Muscle of leg (tissue), 3 donors: ENCODE measurements at regions not wholly inside any gene's neighbourhood (a gene's known extent, or its start where the extent isn't known, plus 50 kb on each side); places are given as distances from the start of the nearest gene placed in this dataset.

Experiments used
- DNase-seq: peaks from one replicate; pipeline ENCODE4 v3.0.0; 2013
- H3K27ac ChIP-seq: one replicate; pipeline ENCODE4 v1.5.1; 2013; ENCODE audit warnings: mild to moderate bottlenecking, low read length, control low read depth
- H3K27me3 ChIP-seq: one replicate; pipeline ENCODE4 v1.6.1; 2013; ENCODE audit warnings: low read length; ENCODE audit not compliant: control insufficient read depth, insufficient read depth
- H3K36me3 ChIP-seq: one replicate; pipeline ENCODE4 v1.6.1; 2013; ENCODE audit warnings: low read length; ENCODE audit not compliant: control insufficient read depth, insufficient read depth
- H3K4me1 ChIP-seq: one replicate; pipeline ENCODE4 v1.6.1; 2013; ENCODE audit warnings: low read length; ENCODE audit not compliant: control insufficient read depth, insufficient read depth
- H3K4me3 ChIP-seq: one replicate; pipeline ENCODE4 v1.5.1; 2013; ENCODE audit warnings: low read length, control low read depth
- H3K9me3 ChIP-seq: replicated peaks from 2 replicates; pipeline ENCODE4 v1.6.1; 2013; ENCODE audit warnings: low read depth, low read length; ENCODE audit not compliant: control insufficient read depth
- WGBS: methylation state at CpG from one replicate; pipeline ENCODE4 v1.1.5; 2013; ENCODE audit warnings: missing lambda C conversion rate; ENCODE audit not compliant: insufficient coverage; 5-methylcytosine and 5-hydroxymethylcytosine counted together

DNA sequence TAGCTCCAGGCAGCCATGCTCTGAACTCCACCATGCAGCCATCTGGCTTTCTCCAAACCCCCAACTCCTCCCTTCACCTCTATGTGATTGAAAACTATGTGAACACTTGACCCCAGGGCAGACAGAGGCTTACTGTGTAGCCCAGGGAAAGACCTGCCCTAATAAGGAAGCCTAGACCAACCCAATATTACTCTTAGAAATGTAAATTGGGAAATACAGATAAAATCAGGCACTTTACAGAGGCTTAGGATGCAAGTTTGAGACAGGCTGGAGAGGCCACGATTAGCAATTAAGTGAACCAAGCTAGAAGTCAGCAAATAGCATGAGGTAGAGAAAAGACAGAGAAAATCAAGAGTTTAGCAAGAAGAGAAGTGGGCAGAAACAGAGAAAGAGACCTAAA is 141.7 kb upstream of the ABCA1 start:
- Histone ChIP-seq H3K4me1 (peaks cover 15% of the 10 kb centered on the region), H3K9me3 (peaks cover 3% of the 10 kb centered on the region), H3K27ac (no peak overlapping the region), H3K27me3 (no peaks in the 10 kb centered on the region), H3K36me3 (no peaks in the 10 kb centered on the region), H3K4me3 (no peak overlapping the region)
- DNase-seq: no peak
- WGBS: 83% methylated on average over 1 of the region's 1 CpG

DNA sequence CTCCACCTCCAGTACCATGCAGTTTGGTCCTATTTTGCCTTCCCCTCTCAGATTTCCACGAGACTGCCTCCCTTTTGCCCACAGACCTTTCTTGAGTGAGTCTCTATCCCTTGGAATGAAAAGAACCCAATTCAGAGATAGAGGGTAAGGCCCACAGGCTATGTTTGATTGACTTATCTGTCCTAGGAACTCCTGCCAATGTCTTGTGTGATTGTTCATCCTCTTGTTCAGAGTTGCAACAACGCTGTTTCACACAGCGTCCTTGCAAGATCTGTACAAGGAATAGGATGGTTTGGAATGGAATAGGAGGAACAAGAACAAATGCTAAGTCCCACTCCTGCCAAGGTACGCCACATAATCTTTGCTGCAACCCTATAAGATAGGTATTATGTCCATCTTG is 142.2 kb upstream of the ABCA1 start:
- Histone ChIP-seq H3K27me3 (no peaks in the 10 kb centered on the region), H3K4me3 (no peak overlapping the region), H3K4me1 (peaks cover 10% of the 10 kb centered on the region), H3K27ac (no peak overlapping the region), H3K9me3 (peaks cover 3% of the 10 kb centered on the region), H3K36me3 (no peaks in the 10 kb centered on the region)
- DNase-seq: no peak
- WGBS: 90% methylated on average over 2 of the region's 4 CpGs

DNA sequence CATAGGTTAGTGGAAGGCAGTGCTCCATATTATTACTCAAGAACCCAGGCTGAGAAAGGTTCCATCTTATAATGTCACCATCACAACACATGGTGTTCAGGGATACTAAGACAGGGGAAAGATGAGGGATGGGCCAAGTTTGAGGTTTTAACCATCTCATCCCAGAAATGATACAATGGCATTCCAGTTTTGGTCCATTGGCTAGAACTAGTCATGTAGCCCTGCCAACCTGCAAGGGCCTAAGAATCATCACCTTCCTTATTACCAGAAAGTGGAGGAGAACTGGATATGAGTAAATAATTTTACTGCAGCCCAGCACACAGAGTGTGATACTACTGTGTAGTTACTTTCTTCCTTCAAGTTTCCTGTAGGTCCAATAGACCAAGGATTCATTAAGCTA is 144.5 kb upstream of the ABCA1 start:
- H3K36me3 ChIP-seq: no peaks in the 10 kb centered on the region
- DNase-seq: no peak
- H3K9me3 ChIP-seq: peaks cover 3% of the 10 kb centered on the region
- no peaks in the 10 kb centered on the region for H3K27me3 ChIP-seq
- no peak overlapping the region for H3K4me3 ChIP-seq
- no peak overlapping the region for H3K27ac ChIP-seq
- H3K4me1 ChIP-seq: no peaks in the 10 kb centered on the region

DNA sequence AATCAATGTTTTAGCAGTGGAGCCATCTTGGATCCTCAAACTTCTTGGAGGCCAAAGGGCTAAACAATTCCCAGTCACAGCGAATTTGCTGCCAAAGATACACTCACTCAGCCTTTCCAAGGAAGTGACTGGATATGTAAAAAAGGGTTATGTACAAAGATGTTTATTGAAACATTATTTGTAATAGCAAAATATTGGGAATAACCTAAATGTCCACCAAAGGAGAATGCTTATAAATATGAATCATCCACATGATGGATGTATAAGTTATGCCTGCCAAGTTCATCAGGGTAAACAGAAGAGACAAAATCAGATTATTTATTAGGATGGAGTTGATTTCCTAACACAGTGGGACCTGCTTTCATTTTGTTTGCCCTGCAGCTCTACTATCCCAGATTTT is 145.2 kb upstream of the ABCA1 start:
- H3K27ac ChIP-seq: no peak overlapping the region
- WGBS: no CpG with 5 or more reads among the region's 1 CpG
- no peaks in the 10 kb centered on the region for H3K36me3 ChIP-seq
- no peaks in the 10 kb centered on the region for H3K9me3 ChIP-seq
- no peak overlapping the region for H3K4me3 ChIP-seq
- no peaks in the 10 kb centered on the region for H3K4me1 ChIP-seq
- DNase-seq: no peak
- no peaks in the 10 kb centered on the region for H3K27me3 ChIP-seq

DNA sequence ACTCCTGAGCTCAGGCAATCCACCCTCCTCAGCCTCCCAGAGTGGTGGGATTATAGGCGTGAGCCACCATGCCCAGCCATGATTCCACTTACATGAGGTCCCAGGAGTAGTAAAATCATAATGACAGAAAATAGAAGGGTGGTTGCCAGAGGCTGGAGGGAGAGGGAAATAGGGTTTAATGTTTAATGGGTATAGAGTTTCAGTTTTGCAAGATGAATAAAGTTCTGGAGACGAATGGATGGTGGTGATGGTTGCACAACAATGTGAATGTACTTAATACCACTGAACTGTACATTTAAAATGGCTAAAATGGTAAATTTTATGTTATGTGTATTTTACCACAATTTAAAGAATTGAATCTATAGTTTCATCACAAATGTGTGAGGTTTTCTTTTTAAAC is 146.5 kb upstream of the ABCA1 start:
- Histone ChIP-seq H3K27me3 (no peaks in the 10 kb centered on the region), H3K4me1 (no peaks in the 10 kb centered on the region), H3K27ac (no peak overlapping the region), H3K4me3 (no peak overlapping the region), H3K36me3 (no peaks in the 10 kb centered on the region), H3K9me3 (no peaks in the 10 kb centered on the region)
- DNase-seq: no peak
- WGBS: no CpG with 5 or more reads among the region's 2 CpGs

DNA sequence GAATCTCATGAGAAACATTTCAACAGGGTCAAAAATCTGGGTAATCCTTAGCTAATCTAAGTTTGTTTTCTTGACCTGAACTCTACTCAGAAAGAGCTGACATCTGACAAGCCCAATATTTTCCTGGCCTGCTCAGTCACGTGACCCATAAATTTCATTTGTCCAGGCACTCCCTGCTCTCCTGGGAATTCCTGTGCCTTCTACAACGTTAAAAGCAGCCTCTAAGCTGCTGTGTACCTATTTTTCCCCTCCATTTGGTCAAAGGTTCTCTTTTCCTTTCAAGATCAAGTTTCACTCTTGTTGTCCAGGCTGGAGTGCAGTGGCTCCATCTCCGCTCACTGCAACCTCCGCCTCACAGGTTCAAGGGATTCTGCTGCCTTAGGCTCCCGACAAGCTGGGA is 148.8 kb upstream of the ABCA1 start:
- H3K9me3 ChIP-seq: no peaks in the 10 kb centered on the region
- no peaks in the 10 kb centered on the region for H3K36me3 ChIP-seq
- H3K4me3 ChIP-seq: no peak overlapping the region
- H3K27ac ChIP-seq: no peak overlapping the region
- no peak for DNase-seq
- H3K27me3 ChIP-seq: no peaks in the 10 kb centered on the region
- H3K4me1 ChIP-seq: no peaks in the 10 kb centered on the region
- 56% methylated on average over 3 of the region's 5 CpGs for WGBS

DNA sequence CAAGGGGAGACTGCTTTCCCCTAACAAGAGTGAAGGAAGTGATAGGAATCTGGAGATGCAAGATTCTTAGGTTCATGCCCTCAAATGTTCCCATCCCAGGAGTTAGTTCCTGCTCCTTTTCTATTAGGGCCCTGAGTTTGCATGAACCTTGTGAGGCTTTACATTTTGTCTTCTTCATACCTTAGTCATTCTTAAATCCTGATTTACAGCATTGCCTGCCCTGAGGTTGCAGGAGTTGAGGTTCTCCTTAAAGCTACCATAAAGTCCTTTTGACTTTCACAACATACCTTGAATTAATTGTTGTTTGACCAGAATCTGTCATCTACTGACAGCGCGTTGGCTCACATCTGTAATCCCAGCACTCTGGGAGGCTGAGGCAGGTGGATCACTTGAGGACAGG is 151.5 kb upstream of the ABCA1 start:
- Histone ChIP-seq H3K36me3 (no peaks in the 10 kb centered on the region), H3K9me3 (no peaks in the 10 kb centered on the region), H3K4me1 (no peaks in the 10 kb centered on the region), H3K4me3 (no peak overlapping the region), H3K27ac (no peak overlapping the region), H3K27me3 (no peaks in the 10 kb centered on the region)
- DNase-seq: no peak
- WGBS: 100% methylated on average over 1 of the region's 2 CpGs

DNA sequence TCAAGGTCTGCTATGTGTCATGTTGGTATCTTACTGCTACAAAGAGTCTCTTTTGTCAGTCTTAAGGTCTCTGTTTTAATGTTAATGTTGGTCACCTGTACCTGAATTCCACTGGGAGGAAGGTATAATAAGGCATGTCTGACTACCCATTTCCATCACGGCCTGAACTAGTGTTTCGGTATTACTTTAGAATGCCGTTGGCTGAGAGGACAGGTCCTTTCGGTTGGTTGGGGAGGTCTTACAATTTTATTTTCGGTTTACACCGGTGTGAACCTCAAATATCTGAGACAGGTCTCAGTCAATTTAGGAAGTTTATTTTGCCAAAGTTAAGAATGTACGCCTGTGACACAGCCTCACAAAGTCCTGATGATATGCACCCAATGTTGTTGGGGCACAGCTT is 154.9 kb upstream of the ABCA1 start:
- Histone ChIP-seq H3K4me3 (no peak overlapping the region), H3K36me3 (no peaks in the 10 kb centered on the region), H3K4me1 (no peaks in the 10 kb centered on the region), H3K9me3 (no peaks in the 10 kb centered on the region), H3K27me3 (no peaks in the 10 kb centered on the region), H3K27ac (no peak overlapping the region)
- WGBS: 77% methylated on average over 7 of the region's 7 CpGs
- DNase-seq: no peak

DNA sequence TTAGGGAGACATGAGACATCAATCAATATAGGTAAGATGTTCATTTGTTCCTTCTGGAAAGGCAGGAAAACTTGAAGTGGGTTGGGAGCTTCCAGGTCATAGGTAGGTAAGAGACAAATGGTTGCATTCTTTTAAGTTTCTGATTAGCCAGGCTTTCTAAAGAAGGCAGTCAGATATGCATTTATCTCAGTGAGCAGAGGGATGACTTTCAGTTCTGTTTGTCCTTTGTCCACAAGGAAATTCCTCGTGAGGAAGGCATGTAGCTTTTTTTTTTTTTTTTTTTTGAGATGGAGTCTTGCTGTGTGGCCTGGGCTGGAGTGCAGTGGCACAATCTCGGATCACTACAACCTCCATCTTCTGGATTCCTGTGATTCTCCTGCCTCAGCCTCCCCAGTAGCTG is 155.3 kb upstream of the ABCA1 start:
- Histone ChIP-seq H3K4me3 (no peak overlapping the region), H3K9me3 (no peaks in the 10 kb centered on the region), H3K36me3 (no peaks in the 10 kb centered on the region), H3K27ac (no peak overlapping the region), H3K27me3 (no peaks in the 10 kb centered on the region), H3K4me1 (no peaks in the 10 kb centered on the region)
- no peak for DNase-seq
- WGBS: no CpG with 5 or more reads among the region's 2 CpGs

DNA sequence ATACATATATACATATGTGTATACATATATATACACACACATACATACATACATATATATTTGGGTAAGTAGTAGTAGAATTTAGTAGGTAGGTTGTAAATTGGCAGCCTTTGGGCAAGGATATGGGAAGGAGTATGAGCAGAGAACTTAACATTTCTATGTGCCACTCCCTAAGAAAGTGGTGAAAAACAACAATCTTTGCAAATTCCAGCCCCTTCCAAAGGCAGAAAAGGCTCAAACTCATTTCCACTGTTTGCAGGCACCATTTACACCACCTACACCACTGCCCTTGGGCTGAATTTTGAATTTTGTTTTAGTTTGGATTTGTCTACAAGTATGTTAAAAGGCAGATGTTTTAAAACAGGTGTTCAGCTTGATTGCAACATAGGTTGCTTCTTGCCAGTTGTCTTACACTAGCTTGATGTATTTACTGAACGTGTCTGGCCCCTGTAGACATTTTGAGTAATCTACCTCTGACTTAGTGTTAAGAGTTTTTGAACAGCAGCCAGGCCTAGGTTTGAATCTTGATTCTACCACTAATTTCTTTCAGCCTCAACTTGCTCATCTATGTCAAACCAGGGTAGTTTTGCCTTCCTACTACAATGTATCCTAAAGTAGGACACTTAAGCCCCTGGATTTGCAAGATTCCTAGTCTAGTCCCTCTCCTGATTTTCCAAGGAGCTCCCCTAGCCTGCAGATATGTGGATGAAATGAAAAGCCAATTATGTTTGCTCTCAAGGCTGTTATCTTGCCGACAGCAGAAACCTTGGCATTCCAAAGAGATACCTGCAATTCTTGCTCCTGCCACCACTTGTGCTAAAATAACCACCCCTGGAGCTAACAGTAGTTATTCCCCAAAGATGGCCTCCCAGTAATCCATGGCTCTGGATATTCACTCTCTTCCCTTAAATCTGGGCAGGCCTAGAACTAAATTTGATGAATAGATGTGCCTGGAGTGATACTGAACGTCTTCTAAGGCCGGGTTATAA is 156.2 kb upstream of the SLC44A1 start:
- Histone ChIP-seq H3K4me3 (no peak overlapping the region), H3K27me3 (no peaks in the 10 kb centered on the region), H3K9me3 (peaks cover 5% of the 10 kb centered on the region), H3K36me3 (no peaks in the 10 kb centered on the region), H3K27ac (no peak overlapping the region), H3K4me1 (no peaks in the 10 kb centered on the region)
- WGBS: 50% methylated on average over 1 of the region's 4 CpGs
- no peak for DNase-seq

DNA sequence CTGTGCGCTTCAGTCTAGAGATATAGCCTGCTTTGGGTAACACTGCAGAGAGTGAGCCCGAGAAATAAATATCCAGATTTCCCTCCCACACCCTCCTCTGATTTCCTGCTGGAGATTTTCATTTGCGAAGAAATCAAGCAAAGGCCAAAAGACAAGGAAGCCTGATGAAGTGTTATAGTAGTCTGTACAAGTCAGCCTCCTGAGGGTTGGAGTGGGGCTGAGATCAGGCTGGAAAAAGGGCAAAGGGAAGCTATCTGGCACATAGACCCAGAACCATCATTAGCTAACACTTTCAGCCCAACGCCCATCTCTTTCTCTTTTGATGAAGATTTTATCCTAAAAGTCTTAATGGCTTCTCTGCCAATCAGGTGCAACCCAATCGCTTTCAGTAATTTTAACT is 154.6 kb upstream of the SLC44A1 start:
- Histone ChIP-seq H3K27ac (no peak overlapping the region), H3K9me3 (peaks cover 5% of the 10 kb centered on the region), H3K4me1 (no peaks in the 10 kb centered on the region), H3K27me3 (no peaks in the 10 kb centered on the region), H3K36me3 (no peaks in the 10 kb centered on the region), H3K4me3 (no peak overlapping the region)
- peak; percentile 24 for DNase-seq
- 16% methylated on average over 2 of the region's 5 CpGs for WGBS
